Activated CD4-positive, alpha-beta memory T cell treated with anti-CD3 and anti-CD28 coated beads for 36 hours (primary cell): ENCODE measurements at regions not wholly inside any gene's neighbourhood (a gene's known extent, or its start where the extent isn't known, plus 50 kb on each side); places are given as distances from the start of the nearest gene placed in this dataset.

Source experiments
- CTCF ChIA-PET: fragments of 350-600 bp; sonication (Branson Sonifier 250); formaldehyde crosslinking; loops from one replicate; lab custom pipeline; 2021; ENCODE audit warnings: antibody characterized with exemption, inconsistent platforms; lab: Charles Lee
- POLR2A ChIA-PET: fragments of 350-600 bp; sonication (Branson Sonifier 250); formaldehyde crosslinking; loops from one replicate; lab custom pipeline; 2021; ENCODE audit warnings: antibody characterized with exemption; lab: Charles Lee
- DNase-seq: peaks from one replicate; pipeline ENCODE4 v3.0.0-alpha.2; 2020
- H3K27ac Mint-ChIP-seq: one replicate; pipeline ENCODE4 v1.8.0; 2021; ENCODE audit warnings: mixed read lengths
- H3K27me3 Mint-ChIP-seq: one replicate; pipeline ENCODE4 v1.8.0; 2021; ENCODE audit warnings: mixed read lengths
- H3K36me3 Mint-ChIP-seq: one replicate; pipeline ENCODE4 v1.8.0; 2021; ENCODE audit warnings: mixed read lengths
- H3K4me1 Mint-ChIP-seq: one replicate; pipeline ENCODE4 v1.8.0; 2021; ENCODE audit warnings: low read depth, mixed read lengths
- H3K4me3 Mint-ChIP-seq: one replicate; pipeline ENCODE4 v1.8.0; 2021; ENCODE audit warnings: mild to moderate bottlenecking, mixed read lengths
- H3K9me3 Mint-ChIP-seq: one replicate; pipeline ENCODE4 v1.8.0; 2021; ENCODE audit warnings: mixed read lengths
- intact Hi-C: fragments of 100-400 bp; cut with micrococcal nuclease; formaldehyde crosslinking; loops from one replicate; pipeline ENCODE4 v1.15.1; 2023

GRCh38 chr1:209342441-209343175, 240.9 kb upstream of the CAMK1G start:
- no peak overlapping the region for H3K4me3 Mint-ChIP-seq
- intact Hi-C loops, result no loop called here

GRCh38 chr1:209343511-209343910, 240.0 kb upstream of the CAMK1G start:
- H3K27me3 Mint-ChIP-seq, result peaks cover 3% of the 10 kb centered on the region
- no peak overlapping the region for H3K4me3 Mint-ChIP-seq
- ChIA-PET CTCF (no interaction called here), POLR2A (no interaction called here)
- DNase-seq, result no peak
- no peaks in the 10 kb centered on the region for H3K36me3 Mint-ChIP-seq
- intact Hi-C loops, result no loop called here
- no peak overlapping the region for H3K27ac Mint-ChIP-seq
- no peaks in the 10 kb centered on the region for H3K4me1 Mint-ChIP-seq
- H3K9me3 Mint-ChIP-seq, result no peaks in the 10 kb centered on the region

More at GRCh38 chr1:209342441-209343175, 240.9 kb upstream of the CAMK1G start:
- Mint-ChIP-seq H3K4me1 (no peaks in the 10 kb centered on the region), H3K27ac (no peak overlapping the region), H3K27me3 (peaks cover 3% of the 10 kb centered on the region), H3K36me3 (no peaks in the 10 kb centered on the region), H3K9me3 (no peaks in the 10 kb centered on the region)
- DNase-seq, result no peak
- ChIA-PET POLR2A (no interaction called here), CTCF (interaction anchor here (0.9 to 1.0 kb wide), 2 partner anchors 12 to 94 kb away, joined by 3 read pairs; no protein-coding TSS in a partner anchor)

GRCh38 chr1:209344156-209344555, 239.4 kb upstream of the CAMK1G start:
- ChIA-PET POLR2A (no interaction called here), CTCF (interaction anchor here (1.1 kb wide), 1 partner anchor 11 kb away, joined by 3 read pairs; no protein-coding TSS in a partner anchor)
- H3K36me3 Mint-ChIP-seq, result no peaks in the 10 kb centered on the region
- H3K4me3 Mint-ChIP-seq, result no peak overlapping the region
- no peak for DNase-seq
- no peaks in the 10 kb centered on the region for H3K9me3 Mint-ChIP-seq
- intact Hi-C loops, result no loop called here
- no peaks in the 10 kb centered on the region for H3K4me1 Mint-ChIP-seq
- peaks cover 3% of the 10 kb centered on the region for H3K27me3 Mint-ChIP-seq
- H3K27ac Mint-ChIP-seq, result no peak overlapping the region

GRCh38 chr1:209349363-209350308, 233.9 kb upstream of the CAMK1G start:
- intact Hi-C loops, result loop anchor here (10.0 kb wide), 1 partner anchor 215 kb away; no protein-coding TSS in a partner anchor
- no peak for DNase-seq
- Mint-ChIP-seq H3K4me1 (no peaks in the 10 kb centered on the region), H3K27me3 (no peaks in the 10 kb centered on the region), H3K9me3 (no peaks in the 10 kb centered on the region), H3K4me3 (no peak overlapping the region), H3K27ac (no peak overlapping the region), H3K36me3 (no peaks in the 10 kb centered on the region)
- ChIA-PET POLR2A (no interaction called here), CTCF (no interaction called here)

GRCh38 chr1:209353053-209353452, 230.5 kb upstream of the CAMK1G start:
- no peaks in the 10 kb centered on the region for H3K27me3 Mint-ChIP-seq
- DNase-seq, result no peak
- H3K4me3 Mint-ChIP-seq, result no peak overlapping the region
- no peak overlapping the region for H3K27ac Mint-ChIP-seq
- H3K4me1 Mint-ChIP-seq, result no peaks in the 10 kb centered on the region
- ChIA-PET CTCF (interaction anchor here (0.7 to 1.2 kb wide), 2 partner anchors 47 to 150 kb away, joined by 3 read pairs; no protein-coding TSS in a partner anchor), POLR2A (no interaction called here)
- H3K9me3 Mint-ChIP-seq, result no peaks in the 10 kb centered on the region
- no peaks in the 10 kb centered on the region for H3K36me3 Mint-ChIP-seq
- intact Hi-C loops, result loop anchor here (10.0 kb wide), 1 partner anchor 212 kb away; no protein-coding TSS in a partner anchor

- ChIA-PET POLR2A (no interaction called here), CTCF (interaction anchor here (0.5 to 2.0 kb wide), 16 partner anchors 8 to 1027 kb away, joined by 3 to 6 read pairs (median 3); no protein-coding TSS in a partner anchor)
- Mint-ChIP-seq H3K4me1 (no peaks in the 10 kb centered on the region), H3K9me3 (no peaks in the 10 kb centered on the region), H3K4me3 (no peak overlapping the region), H3K36me3 (no peaks in the 10 kb centered on the region), H3K27me3 (no peaks in the 10 kb centered on the region), H3K27ac (no peak overlapping the region)
- intact Hi-C loops, result loop anchor here (1.0 to 10.0 kb wide), 2 partner anchors 151 to 211 kb away; no protein-coding TSS in a partner anchor
- peak; percentile 60 for DNase-seq
Measured at GRCh38 chr1:209354111-209354839, 229.2 kb upstream of the CAMK1G start.

- ChIA-PET POLR2A (no interaction called here), CTCF (interaction anchor here (0.5 to 2.0 kb wide), 16 partner anchors 9 to 1028 kb away, joined by 3 to 6 read pairs (median 3); no protein-coding TSS in a partner anchor)
- Mint-ChIP-seq H3K9me3 (no peaks in the 10 kb centered on the region), H3K36me3 (no peaks in the 10 kb centered on the region), H3K4me1 (no peaks in the 10 kb centered on the region), H3K4me3 (no peak overlapping the region), H3K27me3 (no peaks in the 10 kb centered on the region), H3K27ac (no peak overlapping the region)
- intact Hi-C loops, result loop anchor here (1.0 to 10.0 kb wide), 2 partner anchors 152 to 210 kb away; no protein-coding TSS in a partner anchor
- DNase-seq, result no peak
Measured at GRCh38 chr1:209354840-209355165, 228.7 kb upstream of the CAMK1G start.

GRCh38 chr1:209355415-209355814, 228.1 kb upstream of the CAMK1G start:
- ChIA-PET CTCF (interaction anchor here (1.1 to 2.0 kb wide), 3 partner anchors 16 to 157 kb away, joined by 3 to 6 read pairs (median 4); no protein-coding TSS in a partner anchor), POLR2A (no interaction called here)
- Mint-ChIP-seq H3K27me3 (no peaks in the 10 kb centered on the region), H3K36me3 (no peaks in the 10 kb centered on the region), H3K4me1 (no peaks in the 10 kb centered on the region), H3K27ac (no peak overlapping the region), H3K9me3 (no peaks in the 10 kb centered on the region), H3K4me3 (no peak overlapping the region)
- no peak for DNase-seq
- intact Hi-C loops, result loop anchor here (10.0 kb wide), 1 partner anchor 209 kb away; no protein-coding TSS in a partner anchor

- CTCF ChIA-PET, result no interaction called here
- no peaks in the 10 kb centered on the region for H3K27me3 Mint-ChIP-seq
- no peak overlapping the region for H3K4me3 Mint-ChIP-seq
- H3K36me3 Mint-ChIP-seq, result no peaks in the 10 kb centered on the region
- H3K4me1 Mint-ChIP-seq, result no peaks in the 10 kb centered on the region
- intact Hi-C loops, result loop anchor here (10.0 kb wide), 1 partner anchor 208 kb away; no protein-coding TSS in a partner anchor
- POLR2A ChIA-PET, result no interaction called here
- no peaks in the 10 kb centered on the region for H3K9me3 Mint-ChIP-seq
- no peak for DNase-seq
- H3K27ac Mint-ChIP-seq, result no peak overlapping the region
Measured at GRCh38 chr1:209356976-209357377, 226.5 kb upstream of the CAMK1G start.

GRCh38 chr1:209363112-209363511, 220.4 kb upstream of the CAMK1G start:
- Mint-ChIP-seq H3K4me3 (no peak overlapping the region), H3K27ac (no peak overlapping the region), H3K9me3 (no peaks in the 10 kb centered on the region), H3K27me3 (peaks cover under 1% of the 10 kb centered on the region), H3K36me3 (no peaks in the 10 kb centered on the region), H3K4me1 (no peaks in the 10 kb centered on the region)
- intact Hi-C loops, result no loop called here
- ChIA-PET CTCF (no interaction called here), POLR2A (no interaction called here)
- no peak for DNase-seq

GRCh38 chr1:209364716-209365115, 218.8 kb upstream of the CAMK1G start:
- Mint-ChIP-seq H3K4me1 (no peaks in the 10 kb centered on the region), H3K36me3 (no peaks in the 10 kb centered on the region), H3K27ac (no peak overlapping the region), H3K4me3 (no peak overlapping the region), H3K27me3 (peaks cover 3% of the 10 kb centered on the region), H3K9me3 (no peaks in the 10 kb centered on the region)
- DNase-seq, result no peak
- CTCF ChIA-PET, result interaction anchor here (1.1 kb wide), 1 partner anchor 10 kb away, joined by 3 read pairs; no protein-coding TSS in a partner anchor
- POLR2A ChIA-PET, result no interaction called here
- intact Hi-C loops, result no loop called here
